IMR-90 (cell line): ENCODE measurements at regions not wholly inside any gene's neighbourhood (a gene's known extent, or its start where the extent isn't known, plus 50 kb on each side); places are given as distances from the start of the nearest gene placed in this dataset.

ENCODE experiments used
- ATAC-seq: fragments of 200-7000 bp; cut with Tn5 transposase; 2 replicates; pipeline ENCODE4 v1.9.1; 2020; ENCODE audit warnings: low read depth, mild to moderate bottlenecking, moderate library complexity
- BruUV-seq: library from RNA; stranded (reverse); fragments of 400-500 nt; replicated peaks from 2 replicates; lab custom pipeline; 2021; lab: Mats Ljungman, UMichigan
- CTCF ChIA-PET: fragments of 300-600 bp; formaldehyde crosslinking; extraction: SDS; loops from one replicate; lab custom pipeline; 2021; ENCODE audit warnings: antibody characterized with exemption; lab: Yijun Ruan, JAX
- POLR2A ChIA-PET: fragments of 300-600 bp; sonication (Branson Sonifier 250); formaldehyde crosslinking; loops from one replicate; lab custom pipeline; 2022; ENCODE audit warnings: antibody characterized with exemption; ENCODE audit not compliant: unreplicated experiment; lab: Charles Lee
- DNase-seq: peaks from one replicate; pipeline ENCODE4 v3.0.0; 2013
- H2AFZ ChIP-seq: replicated peaks from 2 replicates; pipeline ENCODE3; 2013; ENCODE audit warnings: low read length, mild to moderate bottlenecking; ENCODE audit not compliant: poor library complexity
- H2AK5ac ChIP-seq: 2 replicates; pipeline ENCODE4 v1.6.1; 2013; ENCODE audit warnings: low read depth, low read length, inconsistent platforms
- H2AK9ac ChIP-seq: replicated peaks from 2 replicates; pipeline ENCODE3; 2013; ENCODE audit warnings: mild to moderate bottlenecking, low read depth, low read length, moderate library complexity; ENCODE audit not compliant: poor library complexity
- H2BK120ac ChIP-seq: 2 replicates; pipeline ENCODE4 v1.6.1; 2013; ENCODE audit warnings: low read depth, low read length, inconsistent platforms
- H2BK15ac ChIP-seq: 3 replicates; pipeline ENCODE4 v1.6.1; 2013; ENCODE audit warnings: low read depth, low read length, inconsistent platforms
- H2BK20ac ChIP-seq: 2 replicates; pipeline ENCODE4 v1.6.1; 2013; ENCODE audit warnings: low read depth, mild to moderate bottlenecking, inconsistent platforms, low read length, moderate library complexity
- H2BK5ac ChIP-seq: 2 replicates; pipeline ENCODE4 v1.6.1; 2013; ENCODE audit warnings: mild to moderate bottlenecking, low read depth, low read length, inconsistent platforms; ENCODE audit not compliant: poor library complexity, severe bottlenecking
- H3K14ac ChIP-seq: replicated peaks from 2 replicates; pipeline ENCODE4 v1.6.1; 2013; ENCODE audit warnings: low read depth, low read length, inconsistent platforms
- H3K18ac ChIP-seq: 2 replicates; pipeline ENCODE4 v1.6.1; 2013; ENCODE audit warnings: low read depth, low read length, control low read depth
- H3K23ac ChIP-seq: 2 replicates; pipeline ENCODE4 v1.6.1; 2013; ENCODE audit warnings: low read depth, low read length, inconsistent platforms
- H3K27ac ChIP-seq: 2 replicates; pipeline ENCODE4 v1.5.1; 2013; ENCODE audit warnings: mild to moderate bottlenecking, control low read depth, low read length; ENCODE audit not compliant: insufficient read depth
- H3K27me3 ChIP-seq: 2 replicates; pipeline ENCODE4 v1.6.1; 2013; ENCODE audit warnings: low read length; ENCODE audit not compliant: control insufficient read depth, insufficient read depth
- H3K36me3 ChIP-seq: 2 replicates; pipeline ENCODE4 v1.6.1; 2013; ENCODE audit warnings: low read length, mixed read lengths; ENCODE audit not compliant: control insufficient read depth, insufficient read depth
- H3K4ac ChIP-seq: 2 replicates; pipeline ENCODE4 v1.6.1; 2013; ENCODE audit warnings: low read depth, low read length, inconsistent platforms
- H3K4me1 ChIP-seq: 2 replicates; pipeline ENCODE4 v1.6.1; 2013; ENCODE audit warnings: low read length, mixed read lengths; ENCODE audit not compliant: control insufficient read depth, insufficient read depth
- H3K4me2 ChIP-seq: 2 replicates; pipeline ENCODE4 v1.6.1; 2013; ENCODE audit warnings: low read depth, mild to moderate bottlenecking, control low read depth, low read length, moderate library complexity
- H3K4me3 ChIP-seq: 2 replicates; pipeline ENCODE4 v1.5.1; 2013; ENCODE audit warnings: low read depth, mild to moderate bottlenecking, control low read depth, low read length, moderate library complexity; ENCODE audit not compliant: insufficient read depth
- H3K56ac ChIP-seq: 2 replicates; pipeline ENCODE4 v1.6.1; 2013; ENCODE audit warnings: low read length, inconsistent platforms; ENCODE audit not compliant: insufficient read depth; ENCODE audit errors: extremely low read depth
- H3K79me1 ChIP-seq, 2 experiments: 2 replicates each; pipeline ENCODE4 v1.6.1; 2013; ENCODE audit warnings: low read length in 2 of 2, inconsistent platforms in 1 of 2, low read depth in 1 of 2
- H3K9ac ChIP-seq: 2 replicates; pipeline ENCODE4 v1.6.1; 2013; ENCODE audit warnings: low read depth, low read length, control low read depth
- H3K9me1 ChIP-seq: 2 replicates; pipeline ENCODE4 v1.6.1; 2013; ENCODE audit warnings: low read length, inconsistent platforms; ENCODE audit not compliant: insufficient read depth
- H3K9me3 ChIP-seq: 2 replicates; pipeline ENCODE4 v1.6.1; 2013; ENCODE audit warnings: low read length; ENCODE audit not compliant: control insufficient read depth, insufficient read depth
- H4K20me1 ChIP-seq: 2 replicates; pipeline ENCODE4 v1.6.1; 2013; ENCODE audit warnings: low read length, inconsistent platforms; ENCODE audit not compliant: insufficient read depth
- H4K5ac ChIP-seq: 2 replicates; pipeline ENCODE4 v1.6.1; 2013; ENCODE audit warnings: mild to moderate bottlenecking, low read depth, low read length, control low read depth
- H4K8ac ChIP-seq, 2 experiments: 2 replicates each; pipeline ENCODE4 v1.6.1; 2013; ENCODE audit warnings: low read depth in 2 of 2, low read length in 2 of 2, control low read depth in 1 of 2, inconsistent platforms in 1 of 2
- H4K91ac ChIP-seq: 2 replicates; pipeline ENCODE4 v1.6.1; 2013; ENCODE audit warnings: low read depth, low read length, inconsistent platforms; ENCODE audit not compliant: insufficient read depth
- CEBPB ChIP-seq: IDR thresholded peaks from 2 replicates; pipeline ENCODE4 v1.6.1; 2012; ENCODE audit warnings: low read depth, low read length, improper control_type of control experiment
- RCOR1 ChIP-seq: IDR thresholded peaks from 2 replicates; pipeline ENCODE4 v1.6.1; 2012; ENCODE audit warnings: mild to moderate bottlenecking, low read length, improper control_type of control experiment; ENCODE audit not compliant: insufficient replicate concordance
- SMC3 ChIP-seq: fragments of 150-350 bp; IDR thresholded peaks from 2 replicates; pipeline ENCODE4 v1.6.1; 2016; ENCODE audit warnings: low read depth, mild to moderate bottlenecking, antibody characterized with exemption, low read length, moderate library complexity
- WGBS, 2 experiments: methylation state at CpG; one replicate each; pipeline versions ENCODE4 v1.1.5 to v1.1.7; 2013; ENCODE audit warnings: missing lambda C conversion rate in 2 of 2; ENCODE audit not compliant: insufficient read length in 1 of 2; ENCODE audit errors: extremely low coverage in 2 of 2; 5-methylcytosine and 5-hydroxymethylcytosine counted together
- dilution Hi-C: fragments of 300-500 bp; cut with HindIII; formaldehyde crosslinking; loops from one replicate; pipeline ENCODE4 v1.14.3; 2018; ENCODE audit warnings: low sequenced_read_pairs; ENCODE audit not compliant: unreplicated experiment
- in situ Hi-C: fragments of 300-500 bp; cut with MboI; formaldehyde crosslinking; loops from 3 replicates; pipeline ENCODE4 v1.14.3; 2019; ENCODE audit warnings: low sequenced_read_pairs, inconsistent platforms, mixed read lengths
- intact Hi-C: fragments of 100-400 bp; cut with micrococcal nuclease; formaldehyde crosslinking; loops from 2 replicates; pipeline ENCODE4 v1.10.0; 2022
- TF ChIP-seq, protein P1 (sequence below): fragments of 150-350 bp; IDR thresholded peaks from 2 replicates; pipeline ENCODE4 v1.6.1; 2017; ENCODE audit warnings: mild to moderate bottlenecking, antibody characterized with exemption, low read length, low read depth

- H3K9ac ChIP-seq, result no peak overlapping the region
- H3K27ac ChIP-seq, result no peak overlapping the region
- H3K18ac ChIP-seq, result no peak overlapping the region
- H3K9me1 ChIP-seq, result no peaks in the 10 kb centered on the region
- ATAC-seq (no peak), DNase-seq (no peak)
- whole genome bisulfite sequencing, 2 experiments, result no CpG with 5 or more reads among the region's 3 CpGs
- H3K23ac ChIP-seq, result no peak overlapping the region
- H2BK15ac ChIP-seq, result no peak overlapping the region
- H4K5ac ChIP-seq, result no peak overlapping the region
- H2AFZ ChIP-seq, result no peak overlapping the region
- no peak overlapping the region for H3K14ac ChIP-seq
- no peak overlapping the region for H4K91ac ChIP-seq
- no peak overlapping the region for H2BK5ac ChIP-seq
- ChIA-PET CTCF (no interaction called here), POLR2A (no interaction called here)
- no peak overlapping the region for H2AK9ac ChIP-seq
- TF ChIP-seq, protein P1, sequence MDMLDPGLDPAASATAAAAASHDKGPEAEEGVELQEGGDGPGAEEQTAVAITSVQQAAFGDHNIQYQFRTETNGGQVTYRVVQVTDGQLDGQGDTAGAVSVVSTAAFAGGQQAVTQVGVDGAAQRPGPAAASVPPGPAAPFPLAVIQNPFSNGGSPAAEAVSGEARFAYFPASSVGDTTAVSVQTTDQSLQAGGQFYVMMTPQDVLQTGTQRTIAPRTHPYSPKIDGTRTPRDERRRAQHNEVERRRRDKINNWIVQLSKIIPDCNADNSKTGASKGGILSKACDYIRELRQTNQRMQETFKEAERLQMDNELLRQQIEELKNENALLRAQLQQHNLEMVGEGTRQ, result no peak
- TF ChIP-seq RCOR1, result no peak
- TF ChIP-seq SMC3, result no peak
- TF ChIP-seq CEBPB, result no peak
- H3K9me3 ChIP-seq, result no peaks in the 10 kb centered on the region
- no TSS peak for BruUV-seq
- H3K4me2 ChIP-seq, result no peak overlapping the region
- H3K27me3 ChIP-seq, result no peaks in the 10 kb centered on the region
- dilution Hi-C loops (no loop called here), intact Hi-C loops (no loop called here), in situ Hi-C loops (no loop called here)
- H2BK120ac ChIP-seq, result no peak overlapping the region
- no peaks in the 10 kb centered on the region for H3K4me1 ChIP-seq
- H3K56ac ChIP-seq, result no peak overlapping the region
- H3K4me3 ChIP-seq, result no peak overlapping the region
- H3K79me1 ChIP-seq, result no peaks in the 10 kb centered on the region
- H4K20me1 ChIP-seq, result no peaks in the 10 kb centered on the region
- H3K36me3 ChIP-seq, result no peaks in the 10 kb centered on the region
- H2AK5ac ChIP-seq, result no peak overlapping the region
- H3K4ac ChIP-seq, result no peak overlapping the region
- H2BK20ac ChIP-seq, result no peak overlapping the region
- H4K8ac ChIP-seq, result no peak overlapping the region
Observed at GRCh38 chrX:137915466-137915865, 349.5 kb downstream of the ZIC3 start.
